GM12878 (cell line): ENCODE measurements at regions not wholly inside any gene's neighbourhood (a gene's known extent, or its start where the extent isn't known, plus 50 kb on each side); places are given as distances from the start of the nearest gene placed in this dataset.

Experiments
- CHD1 ChIP-seq: IDR thresholded peaks from 2 replicates; pipeline ENCODE4 v1.6.1; 2012; ENCODE audit warnings: low read depth, low read length, improper control_type of control experiment
- EP300 ChIP-seq, 2 experiments: fragments of 150-350 bp in 1 of 2; IDR thresholded peaks; 2 replicates each; pipeline ENCODE4 v1.6.1; 2011 to 2012; ENCODE audit warnings: low read depth in 2 of 2, low read length in 2 of 2, borderline replicate concordance in 1 of 2, improper control_type of control experiment in 1 of 2, inconsistent platforms in 1 of 2; ENCODE audit not compliant: control insufficient read depth in 1 of 2
- EZH2 ChIP-seq: IDR thresholded peaks from 2 replicates; pipeline ENCODE4 v1.6.1; 2012; ENCODE audit warnings: low read depth, mild to moderate bottlenecking, control low read depth, inconsistent platforms, low read length, borderline replicate concordance; ENCODE audit not compliant: control insufficient read depth
- GABPA ChIP-seq: IDR thresholded peaks from 2 replicates; pipeline ENCODE4 v1.6.1; 2014; ENCODE audit warnings: antibody characterized with exemption, low read depth, mild to moderate bottlenecking, inconsistent platforms
- POLR2A ChIP-seq: IDR thresholded peaks from 2 replicates; pipeline ENCODE4 v1.6.1; 2011; ENCODE audit warnings: low read depth, mild to moderate bottlenecking, low read length
- POLR2AphosphoS5 ChIP-seq: IDR thresholded peaks from 2 replicates; pipeline ENCODE4 v1.6.1; 2011; ENCODE audit warnings: mild to moderate bottlenecking, low read length, inconsistent platforms
- RCOR1 ChIP-seq: conservative IDR thresholded peaks from 2 replicates; pipeline ENCODE4 v1.6.1; 2012; ENCODE audit warnings: low read depth, low read length, improper control_type of control experiment
- SIN3A ChIP-seq: IDR thresholded peaks from 2 replicates; pipeline ENCODE4 v1.6.1; 2012; ENCODE audit warnings: low read depth, low read length, improper control_type of control experiment
- SP1 ChIP-seq: IDR thresholded peaks from one replicate; pipeline ENCODE4 v1.6.1; 2011; ENCODE audit warnings: low read depth, low read length
- SREBF2 ChIP-seq: IDR thresholded peaks from 2 replicates; pipeline ENCODE4 v1.6.1; 2012; ENCODE audit warnings: mild to moderate bottlenecking, low read length
- TAF1 ChIP-seq: IDR thresholded peaks from 2 replicates; pipeline ENCODE4 v1.6.1; 2011; ENCODE audit warnings: mild to moderate bottlenecking, low read depth, low read length, borderline replicate concordance
- TF ChIP-seq, protein P1 (sequence below), 3 experiments: IDR thresholded peaks in 2 of 3; conservative IDR thresholded peaks in 1 of 3; 2 replicates each; pipeline ENCODE4 v1.5.1; 2011; ENCODE audit warnings: low read depth in 3 of 3, low read length in 3 of 3, mild to moderate bottlenecking in 3 of 3, control low read depth in 2 of 3, moderate library complexity in 2 of 3, inconsistent platforms in 1 of 3, mixed read lengths in 1 of 3; ENCODE audit not compliant: control insufficient read depth in 2 of 3, insufficient read depth in 1 of 3; ENCODE audit errors: extremely low read depth in 1 of 3
- TF ChIP-seq, protein P2 (sequence below): IDR thresholded peaks from 2 replicates; pipeline ENCODE4 v1.6.1; 2012; ENCODE audit warnings: mild to moderate bottlenecking, low read depth, low read length

DNA sequence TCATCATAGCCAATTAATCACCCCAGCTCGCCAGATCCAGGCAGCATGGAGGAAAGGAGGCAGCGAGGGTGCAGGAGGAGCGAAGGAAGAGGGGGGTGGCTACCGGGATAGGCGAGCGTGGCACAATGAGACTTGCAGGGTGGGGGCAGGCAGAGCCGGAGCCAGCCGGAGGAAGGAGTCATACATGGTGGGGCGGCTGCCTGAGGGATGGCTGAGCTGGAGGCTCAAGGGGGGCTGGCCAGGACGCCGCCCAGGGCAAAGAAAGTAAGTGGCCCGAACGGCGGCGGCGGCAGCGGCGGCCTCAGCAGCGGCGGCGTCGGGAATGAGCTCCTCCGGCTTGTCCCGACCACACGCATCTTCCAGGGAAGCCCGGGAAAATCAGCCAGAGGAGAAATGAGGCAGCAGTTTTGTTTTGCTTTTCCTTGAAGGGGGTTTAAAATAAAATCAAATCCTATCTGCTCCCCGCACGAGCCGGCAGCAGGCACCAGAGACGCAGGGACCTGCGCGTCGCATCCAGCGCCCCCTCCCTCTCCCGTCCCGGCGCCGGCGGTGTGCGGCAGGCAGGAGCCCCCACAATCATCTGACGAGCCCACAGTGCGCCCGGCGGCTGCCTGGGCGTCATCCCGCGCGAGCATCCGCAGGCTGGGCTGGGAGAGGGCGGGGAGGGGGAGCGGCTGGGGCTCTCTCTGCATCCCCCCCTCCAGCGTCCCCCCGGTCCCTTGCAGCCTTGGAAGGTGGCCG lies 263.6 kb downstream of the CTTN start:
- TF ChIP-seq TAF1 (no peak), SP1 (no peak), GABPA (no peak), EP300 (IDR thresholded peaks at IDR 0.05; ENCODE audit: borderline replicate concordance in 1 of 2, control insufficient read depth in 1 of 2, low read depth in 2 of 2, low read length in 2 of 2) (no peak), EZH2 (no peak), SIN3A (no peak), RCOR1 (no peak), SREBF2 (no peak), POLR2AphosphoS5 (no peak), POLR2A (no peak), CHD1 (no peak)
- TF ChIP-seq, protein P1, sequence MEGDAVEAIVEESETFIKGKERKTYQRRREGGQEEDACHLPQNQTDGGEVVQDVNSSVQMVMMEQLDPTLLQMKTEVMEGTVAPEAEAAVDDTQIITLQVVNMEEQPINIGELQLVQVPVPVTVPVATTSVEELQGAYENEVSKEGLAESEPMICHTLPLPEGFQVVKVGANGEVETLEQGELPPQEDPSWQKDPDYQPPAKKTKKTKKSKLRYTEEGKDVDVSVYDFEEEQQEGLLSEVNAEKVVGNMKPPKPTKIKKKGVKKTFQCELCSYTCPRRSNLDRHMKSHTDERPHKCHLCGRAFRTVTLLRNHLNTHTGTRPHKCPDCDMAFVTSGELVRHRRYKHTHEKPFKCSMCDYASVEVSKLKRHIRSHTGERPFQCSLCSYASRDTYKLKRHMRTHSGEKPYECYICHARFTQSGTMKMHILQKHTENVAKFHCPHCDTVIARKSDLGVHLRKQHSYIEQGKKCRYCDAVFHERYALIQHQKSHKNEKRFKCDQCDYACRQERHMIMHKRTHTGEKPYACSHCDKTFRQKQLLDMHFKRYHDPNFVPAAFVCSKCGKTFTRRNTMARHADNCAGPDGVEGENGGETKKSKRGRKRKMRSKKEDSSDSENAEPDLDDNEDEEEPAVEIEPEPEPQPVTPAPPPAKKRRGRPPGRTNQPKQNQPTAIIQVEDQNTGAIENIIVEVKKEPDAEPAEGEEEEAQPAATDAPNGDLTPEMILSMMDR (IDR thresholded peaks at IDR 0.05 in 2 of 3, conservative IDR thresholded peaks at IDR 0.05 in 1 of 3; ENCODE audit: control insufficient read depth in 2 of 3, extremely low read depth in 1 of 3, insufficient read depth in 1 of 3, low read depth in 3 of 3, low read length in 3 of 3), result no peak
- TF ChIP-seq, protein P2, sequence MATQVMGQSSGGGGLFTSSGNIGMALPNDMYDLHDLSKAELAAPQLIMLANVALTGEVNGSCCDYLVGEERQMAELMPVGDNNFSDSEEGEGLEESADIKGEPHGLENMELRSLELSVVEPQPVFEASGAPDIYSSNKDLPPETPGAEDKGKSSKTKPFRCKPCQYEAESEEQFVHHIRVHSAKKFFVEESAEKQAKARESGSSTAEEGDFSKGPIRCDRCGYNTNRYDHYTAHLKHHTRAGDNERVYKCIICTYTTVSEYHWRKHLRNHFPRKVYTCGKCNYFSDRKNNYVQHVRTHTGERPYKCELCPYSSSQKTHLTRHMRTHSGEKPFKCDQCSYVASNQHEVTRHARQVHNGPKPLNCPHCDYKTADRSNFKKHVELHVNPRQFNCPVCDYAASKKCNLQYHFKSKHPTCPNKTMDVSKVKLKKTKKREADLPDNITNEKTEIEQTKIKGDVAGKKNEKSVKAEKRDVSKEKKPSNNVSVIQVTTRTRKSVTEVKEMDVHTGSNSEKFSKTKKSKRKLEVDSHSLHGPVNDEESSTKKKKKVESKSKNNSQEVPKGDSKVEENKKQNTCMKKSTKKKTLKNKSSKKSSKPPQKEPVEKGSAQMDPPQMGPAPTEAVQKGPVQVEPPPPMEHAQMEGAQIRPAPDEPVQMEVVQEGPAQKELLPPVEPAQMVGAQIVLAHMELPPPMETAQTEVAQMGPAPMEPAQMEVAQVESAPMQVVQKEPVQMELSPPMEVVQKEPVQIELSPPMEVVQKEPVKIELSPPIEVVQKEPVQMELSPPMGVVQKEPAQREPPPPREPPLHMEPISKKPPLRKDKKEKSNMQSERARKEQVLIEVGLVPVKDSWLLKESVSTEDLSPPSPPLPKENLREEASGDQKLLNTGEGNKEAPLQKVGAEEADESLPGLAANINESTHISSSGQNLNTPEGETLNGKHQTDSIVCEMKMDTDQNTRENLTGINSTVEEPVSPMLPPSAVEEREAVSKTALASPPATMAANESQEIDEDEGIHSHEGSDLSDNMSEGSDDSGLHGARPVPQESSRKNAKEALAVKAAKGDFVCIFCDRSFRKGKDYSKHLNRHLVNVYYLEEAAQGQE, result no peak
